B cell (primary cell): ENCODE measurements at regions not wholly inside any gene's neighbourhood (a gene's known extent, or its start where the extent isn't known, plus 50 kb on each side); places are given as distances from the start of the nearest gene placed in this dataset.

Experiments
- ATAC-seq: fragments of 200-7000 bp; cut with Tn5 transposase; one replicate; pipeline ENCODE4 v1.10.0; 2021; ENCODE audit warnings: low read depth, mild to moderate bottlenecking, moderate number of reproducible peaks, moderate library complexity
- CTCF ChIA-PET: fragments of 350-600 bp; sonication (Branson Sonifier 250); formaldehyde crosslinking; loops from one replicate; lab custom pipeline; 2021; ENCODE audit warnings: antibody characterized with exemption, inconsistent platforms; lab: Charles Lee
- POLR2A ChIA-PET: fragments of 350-600 bp; sonication (Branson Sonifier 250); formaldehyde crosslinking; loops from one replicate; lab custom pipeline; 2021; ENCODE audit warnings: antibody characterized with exemption; lab: Charles Lee
- DNase-seq: peaks from one replicate; pipeline ENCODE4 v3.0.0; 2013
- H2AFZ ChIP-seq: 2 replicates; pipeline ENCODE4 v1.6.1; 2012; ENCODE audit warnings: mild to moderate bottlenecking, low read depth, low read length; ENCODE audit not compliant: insufficient read depth, poor library complexity, severe bottlenecking
- H3K27ac ChIP-seq, 2 donors: 1 replicate in 1 of 2; 2 replicates in 1 of 2; pipeline ENCODE4 v1.5.1; 2012 to 2013; ENCODE audit warnings: low read length in 2 of 2, mild to moderate bottlenecking in 2 of 2, moderate library complexity in 1 of 2
- H3K27me3 ChIP-seq, 4 experiments: fragments of 200-600 bp in 1 of 4; sonication (generic) in 1 of 4; replicated peaks in 1 of 4; 1 replicate in 2 of 4; 2 replicates in 2 of 4; pipeline versions ENCODE4 v1.6.1 to v1.7.0; 2013 to 2016; ENCODE audit warnings: low read length in 3 of 4, mild to moderate bottlenecking in 2 of 4, mixed read lengths in 1 of 4, moderate library complexity in 1 of 4; ENCODE audit not compliant: insufficient read depth in 4 of 4, control insufficient read depth in 3 of 4; ENCODE audit errors: control extremely low read depth in 1 of 4
- H3K36me3 ChIP-seq, 2 experiments: replicated peaks in 1 of 2; 1 replicate in 1 of 2; 2 replicates in 1 of 2; pipeline versions ENCODE4 v1.6.1 to v1.7.1; 2013; ENCODE audit warnings: low read length in 1 of 2; ENCODE audit not compliant: insufficient read depth in 2 of 2, control insufficient read depth in 1 of 2; ENCODE audit errors: control extremely low read depth in 1 of 2, extremely low read depth in 1 of 2
- H3K4me1 ChIP-seq, 2 donors: fragments of 200-600 bp in 1 of 2; sonication (generic) in 1 of 2; 1 replicate in 1 of 2; 2 replicates in 1 of 2; pipeline versions ENCODE4 v1.5.1 to v1.6.1; 2013 to 2017; ENCODE audit warnings: low read length in 2 of 2; ENCODE audit not compliant: control insufficient read depth in 2 of 2, insufficient read depth in 2 of 2
- H3K4me2 ChIP-seq: replicated peaks from 2 replicates; pipeline ENCODE3; 2012; ENCODE audit warnings: mild to moderate bottlenecking, low read depth, low read length; ENCODE audit not compliant: poor library complexity, severe bottlenecking
- H3K4me3 ChIP-seq, 5 experiments: fragments of 200-600 bp in 1 of 5; sonication (generic) in 1 of 5; 1 replicate in 3 of 5; 2 replicates in 2 of 5; pipeline versions ENCODE4 v1.5.1 to v1.7.0; 2011 to 2016; ENCODE audit warnings: low read length in 4 of 5, mild to moderate bottlenecking in 4 of 5, low read depth in 2 of 5, control low read depth in 1 of 5, moderate library complexity in 1 of 5; ENCODE audit not compliant: insufficient read depth in 1 of 5; ENCODE audit errors: control extremely low read depth in 1 of 5, extremely low read depth in 1 of 5
- H3K79me2 ChIP-seq: fragments of 200-600 bp; sonication (generic); one replicate; pipeline ENCODE4 v1.6.0; 2016; ENCODE audit warnings: low read length; ENCODE audit not compliant: control insufficient read depth, insufficient read depth
- H3K9ac ChIP-seq: fragments of 200-600 bp; sonication (generic); 2 replicates; pipeline ENCODE4 v1.6.1; 2017; ENCODE audit warnings: mild to moderate bottlenecking, low read length, moderate library complexity
- H3K9me3 ChIP-seq, 3 donors: one replicate each; pipeline versions ENCODE4 v1.6.1 to v1.7.1; 2013; ENCODE audit warnings: low read length in 2 of 3; ENCODE audit not compliant: control insufficient read depth in 2 of 3, insufficient read depth in 1 of 3; ENCODE audit errors: control extremely low read depth in 1 of 3
- H4K20me1 ChIP-seq: 2 replicates; pipeline ENCODE4 v1.6.0; 2012; ENCODE audit warnings: mild to moderate bottlenecking, low read length; ENCODE audit not compliant: insufficient read depth, control insufficient read depth, poor library complexity, severe bottlenecking
- H3K27ac Mint-ChIP-seq: one replicate; pipeline ENCODE4 v1.8.0; 2021; ENCODE audit warnings: mixed read lengths
- H3K27me3 Mint-ChIP-seq: one replicate; pipeline ENCODE4 v1.8.0; 2021; ENCODE audit warnings: mixed read lengths
- H3K4me1 Mint-ChIP-seq: one replicate; pipeline ENCODE4 v1.8.0; 2021; ENCODE audit warnings: mixed read lengths
- H3K4me3 Mint-ChIP-seq: one replicate; pipeline ENCODE4 v1.8.0; 2021; ENCODE audit warnings: mixed read lengths
- H3K9me3 Mint-ChIP-seq: one replicate; pipeline ENCODE4 v1.8.0; 2022; ENCODE audit warnings: mixed read lengths; ENCODE audit not compliant: insufficient read depth
- CTCF ChIP-seq: fragments of 200-600 bp; IDR thresholded peaks from one replicate; pipeline ENCODE4 v1.8.0; 2022; ENCODE audit warnings: antibody characterized with exemption, mild to moderate bottlenecking
- EZH2 ChIP-seq: IDR thresholded peaks from 2 replicates; pipeline ENCODE4 v1.6.1; 2012; ENCODE audit warnings: borderline replicate concordance, low read depth, mild to moderate bottlenecking, moderate library complexity, low read length; ENCODE audit not compliant: insufficient read depth, poor library complexity, severe bottlenecking
- WGBS: methylation state at CpG from one replicate; pipeline ENCODE4 v1.1.5; 2013; ENCODE audit warnings: missing lambda C conversion rate; ENCODE audit not compliant: insufficient coverage; 5-methylcytosine and 5-hydroxymethylcytosine counted together
- intact Hi-C: fragments of 100-400 bp; cut with micrococcal nuclease; formaldehyde crosslinking; loops from one replicate; pipeline ENCODE4 v1.10.0; 2022

GRCh38 chr11:70522593-70523311 is 124.4 kb downstream of the CTTN start:
- Mint-ChIP-seq H3K27ac (no peak overlapping the region), H3K9me3 (no peaks in the 10 kb centered on the region), H3K4me1 (no peaks in the 10 kb centered on the region), H3K4me3 (no peak overlapping the region), H3K27me3 (peaks cover 19% of the 10 kb centered on the region)
- ChIA-PET CTCF (no interaction called here), POLR2A (no interaction called here)
- H2AFZ ChIP-seq, result no peak overlapping the region
- H3K9ac ChIP-seq, result no peak overlapping the region
- H4K20me1 ChIP-seq, result no peaks in the 10 kb centered on the region
- no peaks in the 10 kb centered on the region for H3K9me3 ChIP-seq
- H3K79me2 ChIP-seq, result no peaks in the 10 kb centered on the region
- TF ChIP-seq CTCF, result no peak
- no peak for TF ChIP-seq EZH2
- peaks cover 0 to 5% (median 0%) of the 10 kb centered on the region in 4 experiments for H3K27me3 ChIP-seq
- H3K36me3 ChIP-seq, result no peaks in the 10 kb centered on the region
- H3K27ac ChIP-seq, result no peak overlapping the region
- no peak overlapping the region for H3K4me3 ChIP-seq
- H3K4me2 ChIP-seq, result no peak overlapping the region
- DNase-seq (no peak), ATAC-seq (no peak)
- H3K4me1 ChIP-seq, result no peaks in the 10 kb centered on the region
- 48% methylated on average over 14 of the region's 26 CpGs for WGBS
- intact Hi-C loops, result no loop called here

GRCh38 chr11:70523384-70524095 is 125.2 kb downstream of the CTTN start:
- Histone ChIP-seq H3K27me3 (peaks cover 0 to 5% (median 0%) of the 10 kb centered on the region in 4 experiments), H3K36me3 (no peaks in the 10 kb centered on the region), H3K79me2 (no peaks in the 10 kb centered on the region), H3K4me2 (no peak overlapping the region), H4K20me1 (no peaks in the 10 kb centered on the region), H3K9ac (no peak overlapping the region), H3K4me1 (no peaks in the 10 kb centered on the region), H2AFZ (no peak overlapping the region), H3K4me3 (no peak overlapping the region), H3K9me3 (no peaks in the 10 kb centered on the region), H3K27ac (no peak overlapping the region)
- no peaks in the 10 kb centered on the region for H3K4me1 Mint-ChIP-seq
- H3K27me3 Mint-ChIP-seq, result peaks cover 19% of the 10 kb centered on the region
- no peak overlapping the region for H3K4me3 Mint-ChIP-seq
- intact Hi-C loops, result no loop called here
- DNase-seq, result no peak
- no peak for TF ChIP-seq CTCF
- TF ChIP-seq EZH2, result no peak
- no peaks in the 10 kb centered on the region for H3K9me3 Mint-ChIP-seq
- H3K27ac Mint-ChIP-seq, result no peak overlapping the region
- ChIA-PET CTCF (no interaction called here), POLR2A (no interaction called here)
- WGBS, result 86% methylated on average over 15 of the region's 15 CpGs
- no peak for ATAC-seq
